Glutamatergic neuron (in vitro differentiated cells): ENCODE measurements at regions not wholly inside any gene's neighbourhood (a gene's known extent, or its start where the extent isn't known, plus 50 kb on each side); places are given as distances from the start of the nearest gene placed in this dataset.

Experiments
- DNase-seq: peaks from one replicate; pipeline ENCODE4 v3.0.0; 2022
- H3K27ac Mint-ChIP-seq: one replicate; pipeline ENCODE4 v1.8.0; 2020; ENCODE audit warnings: mild to moderate bottlenecking, mixed read lengths, inconsistent platforms; ENCODE audit not compliant: unreplicated experiment
- H3K27me3 Mint-ChIP-seq: one replicate; pipeline ENCODE4 v1.8.0; 2020; ENCODE audit warnings: mild to moderate bottlenecking, moderate library complexity, mixed read lengths, inconsistent platforms; ENCODE audit not compliant: unreplicated experiment
- H3K36me3 Mint-ChIP-seq: one replicate; pipeline ENCODE4 v1.8.0; 2020; ENCODE audit warnings: mild to moderate bottlenecking, mixed read lengths, inconsistent platforms; ENCODE audit not compliant: unreplicated experiment
- H3K4me1 Mint-ChIP-seq: one replicate; pipeline ENCODE4 v1.8.0; 2020; ENCODE audit warnings: mild to moderate bottlenecking, low read depth, mixed read lengths, inconsistent platforms; ENCODE audit not compliant: unreplicated experiment
- H3K4me3 Mint-ChIP-seq: one replicate; pipeline ENCODE4 v1.8.0; 2020; ENCODE audit warnings: mild to moderate bottlenecking, mixed read lengths, inconsistent platforms; ENCODE audit not compliant: unreplicated experiment
- H3K9me3 Mint-ChIP-seq: one replicate; pipeline ENCODE4 v1.8.0; 2020; ENCODE audit warnings: mild to moderate bottlenecking, moderate library complexity, mixed read lengths, inconsistent platforms; ENCODE audit not compliant: unreplicated experiment
- TF ChIP-seq, protein P1 (sequence below): fragments of 200-600 bp; sonication (generic); IDR thresholded peaks from one replicate; pipeline ENCODE4 v1.5.0; 2021; ENCODE audit not compliant: partially characterized antibody, unreplicated experiment

DNA sequence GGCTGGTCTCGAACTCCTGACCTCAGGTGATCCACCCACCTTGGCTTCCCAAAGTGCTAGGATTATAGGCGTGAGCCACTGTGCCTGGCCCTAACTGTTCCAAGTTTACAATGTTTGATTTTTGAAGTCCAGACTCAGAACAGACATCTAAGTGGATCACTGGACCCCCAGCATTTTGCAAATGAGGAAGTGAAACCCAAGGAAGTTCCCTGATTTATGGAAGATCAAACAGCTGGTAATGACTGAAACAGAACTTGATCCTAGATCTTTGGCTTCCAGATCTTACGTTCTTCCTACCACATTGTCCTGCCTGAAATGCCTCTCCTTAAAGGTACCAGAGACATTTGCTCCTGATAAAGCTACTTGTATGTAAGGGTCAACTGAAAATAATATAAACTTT lies 58.3 kb upstream of the NCOA1 start:
- DNase-seq: no peak
- Mint-ChIP-seq H3K36me3 (peaks cover 5% of the 10 kb centered on the region), H3K27me3 (no peaks in the 10 kb centered on the region), H3K27ac (no peak overlapping the region), H3K4me1 (peaks cover 14% of the 10 kb centered on the region), H3K4me3 (no peak overlapping the region), H3K9me3 (peaks cover 1% of the 10 kb centered on the region)
- TF ChIP-seq, protein P1, sequence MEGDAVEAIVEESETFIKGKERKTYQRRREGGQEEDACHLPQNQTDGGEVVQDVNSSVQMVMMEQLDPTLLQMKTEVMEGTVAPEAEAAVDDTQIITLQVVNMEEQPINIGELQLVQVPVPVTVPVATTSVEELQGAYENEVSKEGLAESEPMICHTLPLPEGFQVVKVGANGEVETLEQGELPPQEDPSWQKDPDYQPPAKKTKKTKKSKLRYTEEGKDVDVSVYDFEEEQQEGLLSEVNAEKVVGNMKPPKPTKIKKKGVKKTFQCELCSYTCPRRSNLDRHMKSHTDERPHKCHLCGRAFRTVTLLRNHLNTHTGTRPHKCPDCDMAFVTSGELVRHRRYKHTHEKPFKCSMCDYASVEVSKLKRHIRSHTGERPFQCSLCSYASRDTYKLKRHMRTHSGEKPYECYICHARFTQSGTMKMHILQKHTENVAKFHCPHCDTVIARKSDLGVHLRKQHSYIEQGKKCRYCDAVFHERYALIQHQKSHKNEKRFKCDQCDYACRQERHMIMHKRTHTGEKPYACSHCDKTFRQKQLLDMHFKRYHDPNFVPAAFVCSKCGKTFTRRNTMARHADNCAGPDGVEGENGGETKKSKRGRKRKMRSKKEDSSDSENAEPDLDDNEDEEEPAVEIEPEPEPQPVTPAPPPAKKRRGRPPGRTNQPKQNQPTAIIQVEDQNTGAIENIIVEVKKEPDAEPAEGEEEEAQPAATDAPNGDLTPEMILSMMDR: no peak

DNA sequence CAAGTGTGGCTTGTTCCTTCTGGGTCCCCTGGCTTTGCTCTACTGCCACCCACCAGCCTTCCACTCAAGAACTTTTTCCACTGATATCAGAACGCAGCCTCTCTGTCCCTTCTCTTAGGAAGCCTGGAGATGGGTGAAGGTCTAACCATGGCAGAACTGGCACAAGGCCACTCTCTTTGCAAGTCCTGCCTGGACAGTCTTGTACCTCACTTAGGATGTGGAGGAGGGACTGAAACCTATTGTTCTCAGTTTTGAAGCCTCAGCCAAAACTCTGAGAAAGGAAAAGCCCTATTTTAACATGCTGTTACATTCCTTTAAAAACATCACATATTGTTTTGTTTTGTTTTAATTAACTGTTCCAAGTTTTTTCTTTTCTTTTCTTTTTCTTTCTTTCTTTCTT lies 58.9 kb upstream of the NCOA1 start:
- H3K4me3 Mint-ChIP-seq: no peak overlapping the region
- DNase-seq: no peak
- no peak overlapping the region for H3K27ac Mint-ChIP-seq
- H3K9me3 Mint-ChIP-seq: peaks cover 1% of the 10 kb centered on the region
- H3K36me3 Mint-ChIP-seq: peaks cover 5% of the 10 kb centered on the region
- H3K4me1 Mint-ChIP-seq: peaks cover 14% of the 10 kb centered on the region
- TF ChIP-seq, protein P1: no peak
- no peaks in the 10 kb centered on the region for H3K27me3 Mint-ChIP-seq

DNA sequence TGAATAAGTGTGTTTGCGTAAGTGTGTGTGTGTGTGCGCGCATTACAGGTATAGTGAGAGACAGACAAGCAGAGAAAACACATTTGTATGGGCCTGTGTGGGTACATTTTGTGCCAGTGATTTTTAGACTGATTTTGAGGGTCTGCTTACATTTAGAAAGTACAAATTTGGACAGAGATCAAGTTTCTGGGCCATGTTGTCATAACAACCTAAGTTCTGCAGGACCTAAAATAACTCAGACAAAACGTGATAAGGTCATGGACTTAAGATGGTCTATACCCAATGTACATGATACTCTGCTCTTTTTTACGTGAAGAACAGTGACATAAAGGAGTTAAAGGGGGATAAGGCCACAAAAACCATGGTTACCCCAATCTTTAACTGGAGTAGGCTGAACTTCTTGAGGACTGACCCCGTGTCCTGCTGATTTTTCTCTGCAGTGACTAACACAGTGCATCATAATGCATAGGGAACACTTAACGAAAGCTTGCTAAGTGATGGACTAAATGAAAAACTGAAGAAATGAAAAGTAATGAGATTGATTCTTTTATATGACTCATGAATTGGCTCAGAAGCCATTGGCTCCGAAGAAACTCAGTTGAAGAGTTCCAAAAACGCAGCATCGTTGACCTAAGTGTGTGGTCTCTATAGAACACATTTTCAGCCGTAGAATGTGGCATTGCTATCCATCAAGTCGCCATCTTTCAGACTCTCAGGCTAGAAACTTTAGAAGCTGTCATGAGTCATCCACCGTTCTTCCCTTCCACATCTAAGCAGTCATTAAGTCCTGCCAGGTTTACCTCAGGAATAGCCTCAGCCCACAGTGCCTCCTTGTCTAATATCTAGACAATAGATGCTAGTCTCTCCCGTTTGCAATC lies 61.6 kb upstream of the NCOA1 start:
- DNase-seq: no peak
- H3K36me3 Mint-ChIP-seq: peaks cover 5% of the 10 kb centered on the region
- H3K27me3 Mint-ChIP-seq: no peaks in the 10 kb centered on the region
- no peaks in the 10 kb centered on the region for H3K4me1 Mint-ChIP-seq
- H3K4me3 Mint-ChIP-seq: no peak overlapping the region
- H3K27ac Mint-ChIP-seq: no peak overlapping the region
- TF ChIP-seq, protein P1: no peak
- H3K9me3 Mint-ChIP-seq: no peaks in the 10 kb centered on the region

DNA sequence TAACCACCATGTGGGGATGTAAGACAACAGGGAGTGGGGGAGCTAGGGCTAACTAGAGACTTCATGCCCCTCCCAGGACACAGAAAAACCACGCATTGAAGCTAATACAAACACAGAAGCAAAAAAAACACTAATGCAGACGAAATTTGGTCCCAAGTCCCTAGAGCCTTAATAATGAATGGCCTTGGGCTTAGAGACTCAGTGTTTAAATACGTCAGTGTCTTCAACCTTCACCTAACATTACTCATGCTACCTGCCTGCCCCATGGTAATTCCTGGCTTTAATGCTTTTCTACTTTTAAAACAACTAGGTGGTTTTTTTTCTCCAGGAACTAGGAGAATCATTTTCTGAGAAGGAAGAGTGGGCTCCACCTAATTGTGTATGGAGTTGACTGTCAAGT lies 64.1 kb upstream of the ITSN2 start:
- TF ChIP-seq, protein P1: no peak
- Mint-ChIP-seq H3K9me3 (peaks cover 2% of the 10 kb centered on the region), H3K27me3 (no peaks in the 10 kb centered on the region), H3K36me3 (no peaks in the 10 kb centered on the region), H3K27ac (no peak overlapping the region), H3K4me1 (no peaks in the 10 kb centered on the region), H3K4me3 (no peak overlapping the region)
- no peak for DNase-seq

DNA sequence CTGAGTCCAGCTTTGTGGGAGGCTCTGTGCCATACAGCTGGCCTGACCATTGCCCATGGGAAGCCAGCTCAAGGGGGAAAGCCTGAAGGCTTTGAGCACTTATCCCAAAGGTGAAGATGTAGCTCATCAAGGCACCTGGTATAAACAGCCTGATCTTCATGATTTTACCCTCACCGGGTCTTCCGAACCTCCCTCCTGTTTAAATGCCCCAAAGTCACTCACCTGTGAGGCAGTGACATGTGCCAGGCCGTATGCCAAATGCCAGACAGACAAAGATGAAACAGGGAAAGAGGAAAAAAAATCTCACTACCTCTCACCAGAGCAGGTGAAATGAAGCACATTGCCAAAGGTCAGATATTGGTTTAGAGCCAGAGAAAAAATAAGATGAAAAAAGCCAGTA lies 62.8 kb upstream of the ITSN2 start:
- no peak for DNase-seq
- Mint-ChIP-seq H3K36me3 (no peaks in the 10 kb centered on the region), H3K27me3 (no peaks in the 10 kb centered on the region), H3K4me3 (no peak overlapping the region), H3K4me1 (no peaks in the 10 kb centered on the region), H3K9me3 (peaks cover 2% of the 10 kb centered on the region), H3K27ac (no peak overlapping the region)
- TF ChIP-seq, protein P1: no peak
